T-helper 2 cell treated with Interferon-gamma antibody and Interleukin-4, amounts not matched to agents 5 μg/mL and 100 μg/mL, for 36 hours (primary cell): ENCODE measurements at regions not wholly inside any gene's neighbourhood (a gene's known extent, or its start where the extent isn't known, plus 50 kb on each side); places are given as distances from the start of the nearest gene placed in this dataset.

ENCODE experiments used
- DNase-seq: peaks from one replicate; pipeline ENCODE4 v3.0.0; 2021; ENCODE audit warnings: low spot score
- H3K27ac Mint-ChIP-seq: one replicate; pipeline ENCODE4 v1.8.0; 2021; ENCODE audit warnings: mild to moderate bottlenecking, mixed read lengths
- H3K27me3 Mint-ChIP-seq: one replicate; pipeline ENCODE4 v1.8.0; 2021; ENCODE audit warnings: low read depth, mixed read lengths
- H3K36me3 Mint-ChIP-seq: one replicate; pipeline ENCODE4 v1.8.0; 2021; ENCODE audit warnings: low read depth, mixed read lengths
- H3K4me1 Mint-ChIP-seq: one replicate; pipeline ENCODE4 v1.8.0; 2021; ENCODE audit warnings: low read depth, mixed read lengths
- H3K4me3 Mint-ChIP-seq: one replicate; pipeline ENCODE4 v1.8.0; 2022; ENCODE audit warnings: mild to moderate bottlenecking, moderate library complexity, mixed read lengths
- H3K9me3 Mint-ChIP-seq: one replicate; pipeline ENCODE4 v1.8.0; 2021; ENCODE audit warnings: mixed read lengths

DNA sequence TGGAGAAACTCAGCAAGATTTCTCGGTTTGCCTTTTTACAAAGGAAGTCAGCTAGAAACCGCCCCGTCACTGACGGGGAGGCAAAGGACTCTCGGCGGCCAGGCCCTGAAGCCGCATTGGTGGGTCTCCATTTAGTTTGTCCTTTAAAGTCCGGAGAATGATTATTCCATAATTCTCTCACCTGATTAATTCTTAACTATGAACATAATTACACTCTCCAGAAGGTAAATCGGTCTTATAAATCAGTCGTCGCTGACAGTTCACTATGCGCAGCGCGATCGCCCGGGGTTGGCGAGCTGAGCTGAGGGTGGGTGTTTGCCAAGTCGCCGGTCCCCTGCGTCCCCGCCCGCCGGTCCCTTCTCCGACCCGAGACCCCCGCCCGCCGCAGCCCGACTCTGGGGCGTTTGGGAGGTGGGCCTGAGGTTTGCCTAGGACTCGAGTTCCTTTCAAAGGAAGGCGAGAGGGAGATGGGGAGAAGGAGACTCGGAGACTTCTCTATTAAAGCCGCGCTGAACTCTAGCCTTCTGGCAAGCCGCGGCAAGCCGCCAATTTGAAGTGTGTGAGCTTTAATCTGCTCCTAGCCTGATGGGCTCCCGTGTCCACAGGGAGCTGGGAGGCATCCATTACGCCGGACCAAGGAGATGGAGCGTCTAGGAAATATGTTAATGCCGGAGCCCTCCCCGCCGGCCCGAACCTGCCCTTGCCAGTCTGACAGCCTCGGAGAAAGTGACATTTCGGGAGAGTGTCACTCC is 392.9 kb downstream of the NOVA1 start:
- Mint-ChIP-seq H3K4me1 (no peaks in the 10 kb centered on the region), H3K4me3 (no peak overlapping the region), H3K27me3 (peaks cover 2% of the 10 kb centered on the region), H3K27ac (no peak overlapping the region), H3K36me3 (no peaks in the 10 kb centered on the region), H3K9me3 (peaks cover 14% of the 10 kb centered on the region)
- no peak for DNase-seq

DNA sequence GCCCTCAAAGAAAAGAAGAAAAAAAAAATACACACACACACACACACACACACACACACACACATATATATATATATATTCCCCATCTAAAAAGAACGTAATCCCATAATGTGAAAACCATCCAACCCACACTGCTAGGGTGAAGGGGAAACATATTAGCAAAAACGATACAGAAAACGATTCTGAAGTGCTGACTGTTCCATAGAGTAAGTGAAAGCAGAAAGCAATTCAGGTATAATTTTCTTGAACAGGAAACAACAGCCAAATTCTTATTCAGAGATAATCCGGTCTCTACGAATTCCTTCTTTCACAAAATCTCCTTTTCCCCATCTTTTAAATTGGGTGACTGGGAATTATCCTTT is 393.5 kb downstream of the NOVA1 start:
- H3K4me3 Mint-ChIP-seq, result no peak overlapping the region
- no peaks in the 10 kb centered on the region for H3K36me3 Mint-ChIP-seq

DNA sequence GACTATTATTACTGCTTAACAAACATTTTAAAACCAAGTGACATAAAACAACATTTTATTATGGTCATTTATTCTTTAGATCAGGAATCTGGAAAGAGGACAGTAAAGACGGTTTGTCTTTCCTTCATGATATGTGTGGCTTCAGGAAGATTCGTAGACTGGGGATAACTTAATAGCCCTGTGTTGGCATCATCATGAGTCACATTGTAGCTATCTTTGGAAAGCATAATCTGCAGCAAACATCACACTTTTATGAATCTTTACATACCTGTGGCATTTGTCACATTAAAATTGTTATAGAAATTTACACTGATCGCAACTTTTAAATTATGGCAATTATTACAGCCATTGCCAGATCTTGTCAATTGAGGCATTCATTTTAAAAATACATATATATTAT is 397.1 kb downstream of the NOVA1 start:
- Mint-ChIP-seq H3K27ac (no peak overlapping the region), H3K4me1 (no peaks in the 10 kb centered on the region), H3K27me3 (peaks cover 2% of the 10 kb centered on the region), H3K4me3 (no peak overlapping the region), H3K9me3 (peaks cover 29% of the 10 kb centered on the region), H3K36me3 (no peaks in the 10 kb centered on the region)
- no peak for DNase-seq

More for the DNA sequence above, 393.5 kb downstream of the NOVA1 start:
- Mint-ChIP-seq H3K27me3 (peaks cover 2% of the 10 kb centered on the region), H3K9me3 (peaks cover 17% of the 10 kb centered on the region), H3K27ac (no peak overlapping the region), H3K4me1 (no peaks in the 10 kb centered on the region)
- DNase-seq, result no peak

DNA sequence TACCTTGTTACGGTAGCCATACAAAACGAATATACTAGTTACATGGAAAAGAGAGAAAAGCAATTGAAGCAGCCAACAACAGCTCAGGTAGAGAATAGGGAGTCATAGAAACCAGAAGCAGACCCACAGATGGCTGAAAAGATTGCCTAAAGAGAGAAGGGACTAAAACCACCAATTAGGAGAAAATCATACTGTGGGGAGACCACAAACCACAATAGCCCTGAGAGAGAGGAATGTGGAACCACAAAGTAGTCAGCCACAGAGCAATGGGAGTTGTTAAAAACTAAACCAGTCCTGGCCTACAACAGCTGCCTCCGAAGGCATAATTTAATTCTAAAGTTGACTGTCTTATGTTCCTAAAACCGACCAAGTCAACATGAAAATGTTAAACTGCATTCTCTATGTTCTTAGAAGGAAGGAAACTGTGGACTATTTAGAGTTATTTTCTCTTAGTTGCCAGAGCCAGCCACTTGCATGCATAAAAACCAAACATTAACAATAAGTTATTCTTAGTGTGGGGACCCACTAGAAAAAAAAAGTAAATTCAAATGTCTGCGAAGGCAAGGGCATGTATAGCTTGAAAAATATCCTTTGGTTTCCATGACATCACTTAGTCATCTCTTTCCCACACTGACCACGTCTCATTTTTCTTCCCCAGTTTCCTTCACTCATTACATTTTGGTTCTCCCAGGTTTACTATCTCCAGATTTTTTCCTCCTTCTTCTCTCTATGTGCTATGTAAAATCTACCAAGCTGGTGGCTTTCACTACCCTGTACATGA is 398.1 kb downstream of the NOVA1 start:
- peaks cover 2% of the 10 kb centered on the region for H3K27me3 Mint-ChIP-seq
- no peaks in the 10 kb centered on the region for H3K36me3 Mint-ChIP-seq
- H3K27ac Mint-ChIP-seq, result no peak overlapping the region
- no peak for DNase-seq
- peaks cover 29% of the 10 kb centered on the region for H3K9me3 Mint-ChIP-seq
- no peaks in the 10 kb centered on the region for H3K4me1 Mint-ChIP-seq
- no peak overlapping the region for H3K4me3 Mint-ChIP-seq

DNA sequence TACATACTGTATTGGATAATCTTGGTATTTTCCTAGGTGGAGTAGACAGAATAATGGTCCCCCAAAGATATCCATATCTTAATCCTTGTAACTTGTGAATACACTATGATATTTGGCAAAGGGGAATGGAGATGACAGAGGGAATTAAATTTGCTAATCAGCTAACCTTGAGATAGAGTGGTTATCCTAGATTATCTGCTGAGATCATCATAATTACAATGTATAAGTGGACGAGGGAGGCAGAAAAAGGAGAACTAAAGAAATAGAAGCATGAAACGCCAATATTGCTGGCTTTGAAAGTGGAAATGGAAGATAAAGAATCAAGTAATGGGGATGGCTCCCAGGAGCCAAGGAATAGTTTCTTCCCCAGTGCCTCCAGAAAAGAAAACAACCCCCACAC is 398.7 kb downstream of the NOVA1 start:
- Mint-ChIP-seq H3K9me3 (peaks cover 34% of the 10 kb centered on the region), H3K4me3 (no peak overlapping the region), H3K4me1 (no peaks in the 10 kb centered on the region), H3K27me3 (no peaks in the 10 kb centered on the region), H3K27ac (no peak overlapping the region), H3K36me3 (no peaks in the 10 kb centered on the region)
- DNase-seq, result no peak

DNA sequence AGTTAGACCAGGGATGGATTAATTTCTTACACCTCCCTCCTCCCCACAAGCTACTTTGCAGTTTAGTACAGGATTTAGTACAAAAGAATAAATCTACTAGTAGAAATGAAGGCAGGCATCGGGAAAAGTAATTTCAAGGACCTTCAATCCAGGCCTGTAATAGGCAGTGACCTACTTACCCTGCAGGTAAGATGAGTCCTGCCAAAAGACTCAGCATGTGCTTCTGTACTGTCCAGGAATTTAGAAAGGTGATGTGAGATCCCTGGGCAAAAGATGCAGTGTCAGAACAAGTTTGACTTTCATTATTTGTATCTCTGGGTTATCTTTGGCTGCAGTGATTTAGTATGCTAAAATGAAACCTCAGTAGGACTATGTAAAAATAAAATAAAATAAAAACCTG is 403.0 kb downstream of the NOVA1 start:
- Mint-ChIP-seq H3K4me1 (no peaks in the 10 kb centered on the region), H3K27me3 (no peaks in the 10 kb centered on the region), H3K27ac (no peak overlapping the region), H3K4me3 (no peak overlapping the region), H3K36me3 (no peaks in the 10 kb centered on the region), H3K9me3 (peaks cover 48% of the 10 kb centered on the region)
- DNase-seq, result no peak

DNA sequence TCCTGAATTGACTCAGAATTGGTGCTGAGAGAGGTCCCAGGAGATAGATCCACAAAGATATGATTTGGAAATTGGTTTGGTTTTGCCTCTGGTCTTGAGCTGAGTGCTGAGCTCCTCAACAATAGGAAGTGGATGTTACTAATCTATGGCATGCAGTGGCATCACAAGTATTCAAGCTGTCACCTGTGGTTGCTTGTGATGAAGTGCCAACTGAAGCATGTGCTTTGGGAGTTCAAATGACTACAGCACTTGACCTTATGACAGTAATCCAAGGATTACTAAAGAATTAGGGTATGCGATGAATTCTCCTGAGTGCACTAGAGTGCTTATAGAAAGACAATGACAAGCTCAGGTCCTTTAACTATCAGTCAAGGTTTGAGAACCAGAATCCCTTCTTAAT is 406.2 kb downstream of the NOVA1 start:
- no peaks in the 10 kb centered on the region for H3K4me1 Mint-ChIP-seq
- no peaks in the 10 kb centered on the region for H3K27me3 Mint-ChIP-seq
- no peak for DNase-seq
- no peak overlapping the region for H3K4me3 Mint-ChIP-seq
- H3K36me3 Mint-ChIP-seq, result no peaks in the 10 kb centered on the region
- peaks cover 45% of the 10 kb centered on the region for H3K9me3 Mint-ChIP-seq
- H3K27ac Mint-ChIP-seq, result no peak overlapping the region

DNA sequence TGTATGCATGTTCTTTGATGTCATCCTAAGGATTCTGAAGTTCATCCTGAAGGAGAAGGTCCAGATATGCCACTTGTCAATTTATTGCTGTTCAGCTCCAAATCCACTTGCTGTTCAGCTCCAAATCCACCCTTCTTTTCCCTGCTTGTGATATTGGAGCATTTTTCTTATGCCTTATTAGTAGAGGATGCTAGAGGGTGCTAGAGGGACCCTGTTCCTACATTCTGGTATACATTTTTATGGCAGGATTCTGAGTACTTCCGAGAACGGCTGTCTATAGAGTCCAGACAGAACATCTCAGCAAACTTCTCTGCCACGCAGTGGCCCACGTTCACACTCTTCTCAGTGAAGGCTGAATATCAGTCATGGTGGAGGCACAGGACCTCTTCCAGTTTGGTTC is 406.7 kb downstream of the NOVA1 start:
- Mint-ChIP-seq H3K4me3 (no peak overlapping the region), H3K27ac (no peak overlapping the region), H3K9me3 (peaks cover 41% of the 10 kb centered on the region), H3K4me1 (no peaks in the 10 kb centered on the region), H3K27me3 (no peaks in the 10 kb centered on the region), H3K36me3 (no peaks in the 10 kb centered on the region)
- no peak for DNase-seq

DNA sequence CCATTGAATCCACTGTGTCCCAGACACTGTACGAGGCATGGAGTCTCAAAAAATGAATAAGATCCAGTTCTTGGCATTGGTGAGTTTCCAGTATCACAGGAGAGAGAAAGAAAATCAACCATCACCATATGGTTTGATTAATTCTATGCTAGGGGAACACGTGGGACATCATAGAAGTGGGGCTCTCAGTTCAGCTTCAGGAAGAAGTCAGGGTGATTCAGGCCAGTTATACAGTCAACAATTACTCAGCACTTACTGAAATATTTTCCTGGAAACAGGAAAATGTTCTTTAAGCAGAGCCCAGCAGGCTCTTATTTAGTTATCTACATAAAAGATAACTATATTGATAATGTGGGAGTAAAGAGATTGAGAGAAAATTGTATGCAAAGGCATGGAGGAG is 407.2 kb downstream of the NOVA1 start:
- DNase-seq, result no peak
- no peaks in the 10 kb centered on the region for H3K36me3 Mint-ChIP-seq
- H3K9me3 Mint-ChIP-seq, result peaks cover 42% of the 10 kb centered on the region
- H3K27ac Mint-ChIP-seq, result no peak overlapping the region
- H3K4me1 Mint-ChIP-seq, result no peaks in the 10 kb centered on the region
- no peaks in the 10 kb centered on the region for H3K27me3 Mint-ChIP-seq
- H3K4me3 Mint-ChIP-seq, result no peak overlapping the region

DNA sequence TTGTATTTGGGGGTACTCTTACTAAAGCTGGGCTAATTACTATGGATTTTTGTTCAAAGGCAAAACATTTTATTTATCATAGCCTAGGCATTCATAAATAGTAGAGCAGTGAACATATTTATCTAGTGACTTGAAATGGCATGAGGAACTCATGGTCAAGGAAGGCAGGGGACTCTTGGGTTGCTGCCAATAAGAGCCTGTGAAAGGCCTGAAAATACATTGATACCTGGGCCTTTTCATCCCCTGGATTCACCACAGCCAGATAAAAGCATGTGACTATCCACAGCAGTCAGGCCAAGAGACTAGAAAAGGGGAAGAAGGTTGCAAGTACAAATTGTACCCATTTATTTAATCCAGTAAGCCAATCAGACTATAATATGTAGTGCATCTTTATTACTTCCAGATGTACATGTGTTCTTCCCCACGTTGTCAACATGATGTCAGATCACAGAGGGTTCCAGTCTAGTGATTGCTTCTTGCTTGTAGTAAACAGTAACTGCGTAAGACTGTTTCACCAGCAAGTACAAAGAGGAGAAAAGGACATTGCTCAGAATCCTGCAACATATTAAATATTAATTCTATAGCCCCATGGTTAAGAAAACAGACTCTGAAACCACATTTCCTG is 409.7 kb downstream of the NOVA1 start:
- H3K9me3 Mint-ChIP-seq, result peaks cover 44% of the 10 kb centered on the region
- H3K36me3 Mint-ChIP-seq, result no peaks in the 10 kb centered on the region
- no peaks in the 10 kb centered on the region for H3K27me3 Mint-ChIP-seq
- H3K27ac Mint-ChIP-seq, result no peak overlapping the region
- no peak overlapping the region for H3K4me3 Mint-ChIP-seq
- no peaks in the 10 kb centered on the region for H3K4me1 Mint-ChIP-seq
- no peak for DNase-seq

DNA sequence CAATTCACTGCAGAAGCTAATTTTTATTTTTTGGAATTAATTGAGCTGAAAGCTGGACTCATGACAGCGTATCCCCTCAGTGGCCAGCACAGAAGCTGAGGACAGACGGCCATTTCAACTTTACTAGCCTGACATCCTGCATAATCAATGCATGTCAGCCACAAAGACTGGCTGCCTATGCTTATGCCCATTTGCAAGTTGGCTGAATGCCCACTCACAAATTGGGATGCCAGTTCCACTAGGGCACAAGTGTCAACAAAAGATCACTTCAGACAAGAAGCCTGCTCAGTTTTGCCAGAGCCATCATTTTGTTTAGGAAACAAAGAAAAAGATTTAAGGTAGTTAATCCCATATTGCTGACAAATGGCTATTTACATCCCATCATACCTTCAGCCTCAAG is 417.6 kb downstream of the NOVA1 start:
- Mint-ChIP-seq H3K36me3 (no peaks in the 10 kb centered on the region), H3K4me1 (no peaks in the 10 kb centered on the region), H3K27ac (no peak overlapping the region), H3K4me3 (no peak overlapping the region), H3K9me3 (peaks cover 34% of the 10 kb centered on the region), H3K27me3 (no peaks in the 10 kb centered on the region)
- no peak for DNase-seq

DNA sequence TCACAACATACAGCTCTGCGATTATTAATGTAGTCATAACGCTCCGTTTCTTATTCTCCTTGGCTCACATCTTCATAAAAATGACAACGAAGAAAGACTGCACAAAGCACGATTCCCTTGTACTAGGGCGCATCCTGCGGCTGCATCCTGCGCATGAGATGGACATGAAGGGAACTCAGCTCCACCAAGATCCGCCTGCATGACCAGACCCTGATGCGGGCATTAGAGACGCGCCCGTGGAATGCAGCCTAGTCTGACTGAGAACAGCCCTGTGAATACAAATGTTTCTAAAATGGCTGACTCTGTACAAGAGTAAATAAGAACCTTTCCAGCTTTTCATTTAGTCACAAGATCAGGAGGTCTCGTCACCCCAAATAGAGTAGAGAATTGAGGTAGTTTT is 422.2 kb downstream of the NOVA1 start:
- Mint-ChIP-seq H3K36me3 (no peaks in the 10 kb centered on the region), H3K27ac (no peak overlapping the region), H3K27me3 (no peaks in the 10 kb centered on the region), H3K4me1 (no peaks in the 10 kb centered on the region), H3K9me3 (peaks cover 29% of the 10 kb centered on the region), H3K4me3 (no peak overlapping the region)
- no peak for DNase-seq

DNA sequence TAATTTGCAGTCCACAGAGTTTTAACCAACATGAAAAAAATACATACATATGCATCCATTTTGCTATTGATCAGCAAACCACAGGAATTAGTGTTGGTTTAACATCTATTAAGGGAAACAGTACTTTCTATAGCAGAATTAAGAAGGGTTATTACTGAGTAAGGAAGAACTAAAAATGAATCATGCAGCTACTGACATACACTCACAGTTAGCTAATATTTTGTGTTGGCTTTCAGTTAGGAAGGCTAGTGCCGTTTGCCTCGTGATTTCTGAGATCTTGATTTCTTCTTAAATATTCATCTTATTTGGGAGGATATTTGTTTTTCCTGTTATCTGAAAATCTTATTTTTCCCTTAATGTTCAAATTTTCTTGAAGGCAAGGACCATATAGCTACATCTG is 423.4 kb downstream of the NOVA1 start:
- peaks cover 26% of the 10 kb centered on the region for H3K9me3 Mint-ChIP-seq

DNA sequence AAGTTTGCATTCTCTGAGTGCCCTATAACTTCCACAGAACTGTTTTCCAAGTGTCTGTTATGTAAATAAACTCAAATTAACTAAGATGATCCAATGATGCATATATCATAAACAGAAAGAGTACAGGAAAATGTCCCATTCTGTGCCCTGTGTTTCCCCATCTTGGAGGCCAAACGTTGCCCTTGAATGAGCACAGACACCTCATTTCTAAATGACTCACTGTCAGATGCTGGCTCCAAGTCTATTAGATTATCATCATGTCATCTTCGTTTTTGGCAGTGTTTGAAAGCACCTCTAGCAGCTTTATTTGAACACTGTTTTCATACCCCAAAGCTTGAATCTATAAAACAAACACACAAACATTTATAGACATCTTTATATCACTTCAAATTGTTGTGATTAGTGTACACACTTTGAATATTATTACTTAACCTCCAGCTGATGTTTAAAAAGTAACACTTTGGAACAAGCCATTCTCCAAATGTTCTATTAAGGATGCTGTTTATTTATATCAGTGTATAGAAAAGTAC is 424.2 kb downstream of the NOVA1 start:
- H3K9me3 Mint-ChIP-seq, result peaks cover 24% of the 10 kb centered on the region
- no peak overlapping the region for H3K27ac Mint-ChIP-seq
- no peak for DNase-seq
- H3K4me1 Mint-ChIP-seq, result no peaks in the 10 kb centered on the region
- H3K27me3 Mint-ChIP-seq, result no peaks in the 10 kb centered on the region
- H3K4me3 Mint-ChIP-seq, result no peak overlapping the region
- H3K36me3 Mint-ChIP-seq, result no peaks in the 10 kb centered on the region

More for the DNA sequence above, 423.4 kb downstream of the NOVA1 start:
- DNase-seq, result no peak
- H3K4me3 Mint-ChIP-seq, result no peak overlapping the region
- H3K27ac Mint-ChIP-seq, result no peak overlapping the region
- H3K27me3 Mint-ChIP-seq, result no peaks in the 10 kb centered on the region
- no peaks in the 10 kb centered on the region for H3K4me1 Mint-ChIP-seq
- no peaks in the 10 kb centered on the region for H3K36me3 Mint-ChIP-seq
